ENCODE measurements at regions not wholly inside any gene's neighbourhood (a gene's known extent, or its start where the extent isn't known, plus 50 kb on each side); places are given as distances from the start of the nearest gene placed in this dataset.

- TF ChIP-seq ZNF331 (CRISPR knock-in tag; IDR thresholded peaks at IDR 0.05; ENCODE audit: low read depth) (no peak), EZH2phosphoT487 (IDR thresholded peaks at IDR 0.05; ENCODE audit: unreplicated experiment) (no peak)
- Mint-ChIP-seq H3K4me1 (peaks cover 35% of the 10 kb centered on the region), H3K4me3 (no peak overlapping the region), H3K27ac (no peak overlapping the region), H3K36me3 (ENCODE audit: low read depth) (no peaks in the 10 kb centered on the region), H3K9me3 (no peaks in the 10 kb centered on the region), H3K27me3 (ENCODE audit: insufficient read depth, low read depth, poor library complexity) (peaks cover 3% of the 10 kb centered on the region)
- Histone ChIP-seq H4K20me1 (replicated peaks; ENCODE audit: insufficient read depth) (no peaks in the 10 kb centered on the region), H3K9me2 (ENCODE audit: insufficient read depth) (no peaks in the 10 kb centered on the region; the same call in 1 of the 2 replicates), H3K4me2 (no peak overlapping the region), H3K4me3 (no peak overlapping the region), H3K79me2 (replicated peaks; ENCODE audit: insufficient read depth) (no peaks in the 10 kb centered on the region), H3K4me1 (ENCODE audit: insufficient read depth) (peaks cover 34% of the 10 kb centered on the region), H3K27ac (ENCODE audit: low read depth) (no peak overlapping the region), H3K27me3 (ENCODE audit: insufficient read depth) (no peaks in the 10 kb centered on the region), H3F3A (replicated peaks; ENCODE audit: low read depth) (no peaks in the 10 kb centered on the region), H2AFZ (no peak overlapping the region), H3K36me3 (ENCODE audit: insufficient read depth) (no peaks in the 10 kb centered on the region)
- no peak for DNase-seq (ENCODE audit: low spot score)
- ATAC-seq = no peak
Measured at GRCh38 chr21:33974513-33975468, 59.2 kb upstream of the ATP5PO start.

- Histone ChIP-seq H3K79me2 (replicated peaks; ENCODE audit: insufficient read depth) (no peaks in the 10 kb centered on the region), H3F3A (replicated peaks; ENCODE audit: low read depth) (no peaks in the 10 kb centered on the region), H3K4me1 (ENCODE audit: insufficient read depth) (peaks cover 34% of the 10 kb centered on the region), H2AFZ (no peak overlapping the region), H3K27me3 (ENCODE audit: insufficient read depth) (no peaks in the 10 kb centered on the region), H3K4me3 (no peak overlapping the region), H3K9me2 (ENCODE audit: insufficient read depth) (no peaks in the 10 kb centered on the region; the same call in 1 of the 2 replicates), H4K20me1 (replicated peaks; ENCODE audit: insufficient read depth) (no peaks in the 10 kb centered on the region), H3K36me3 (ENCODE audit: insufficient read depth) (no peaks in the 10 kb centered on the region), H3K4me2 (no peak overlapping the region), H3K27ac (ENCODE audit: low read depth) (no peak overlapping the region)
- peaks cover 3% of the 10 kb centered on the region for H3K27me3 Mint-ChIP-seq (ENCODE audit: insufficient read depth, low read depth, poor library complexity)
- no peaks in the 10 kb centered on the region for H3K36me3 Mint-ChIP-seq (ENCODE audit: low read depth)
- peaks cover 37% of the 10 kb centered on the region for H3K4me1 Mint-ChIP-seq
- no peak for DNase-seq (ENCODE audit: low spot score)
- no peak overlapping the region for H3K27ac Mint-ChIP-seq
- H3K9me3 Mint-ChIP-seq = no peaks in the 10 kb centered on the region
- no peak overlapping the region for H3K4me3 Mint-ChIP-seq
- no peak for ATAC-seq
- TF ChIP-seq JUNB (IDR thresholded peaks at IDR 0.05; ENCODE audit: unreplicated experiment) (no peak), CREB1 (CRISPR knock-in tag; IDR thresholded peaks at IDR 0.05; ENCODE audit: low read depth) (no peak), STAT1 (IDR thresholded peaks at IDR 0.05; ENCODE audit: unreplicated experiment) (no peak), CTCF (conservative IDR thresholded peaks at IDR 0.05; ENCODE audit: low read depth in 2 of 2) (no peak), ZNF331 (CRISPR knock-in tag; IDR thresholded peaks at IDR 0.05; ENCODE audit: low read depth) (no peak), ZNF114 (CRISPR knock-in tag; IDR thresholded peaks at IDR 0.05) (no peak), NANOG (IDR thresholded peaks at IDR 0.05; ENCODE audit: borderline replicate concordance) (no peak), POLR2AphosphoS5 (IDR thresholded peaks at IDR 0.05; ENCODE audit: low read depth) (no peak), EZH2 (IDR thresholded peaks at IDR 0.05; ENCODE audit: low read depth, unreplicated experiment) (no peak)
- TF ChIP-seq, protein P1, sequence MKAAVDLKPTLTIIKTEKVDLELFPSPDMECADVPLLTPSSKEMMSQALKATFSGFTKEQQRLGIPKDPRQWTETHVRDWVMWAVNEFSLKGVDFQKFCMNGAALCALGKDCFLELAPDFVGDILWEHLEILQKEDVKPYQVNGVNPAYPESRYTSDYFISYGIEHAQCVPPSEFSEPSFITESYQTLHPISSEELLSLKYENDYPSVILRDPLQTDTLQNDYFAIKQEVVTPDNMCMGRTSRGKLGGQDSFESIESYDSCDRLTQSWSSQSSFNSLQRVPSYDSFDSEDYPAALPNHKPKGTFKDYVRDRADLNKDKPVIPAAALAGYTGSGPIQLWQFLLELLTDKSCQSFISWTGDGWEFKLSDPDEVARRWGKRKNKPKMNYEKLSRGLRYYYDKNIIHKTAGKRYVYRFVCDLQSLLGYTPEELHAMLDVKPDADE (IDR thresholded peaks at IDR 0.05) = no peak
- TF ChIP-seq, protein P2, sequence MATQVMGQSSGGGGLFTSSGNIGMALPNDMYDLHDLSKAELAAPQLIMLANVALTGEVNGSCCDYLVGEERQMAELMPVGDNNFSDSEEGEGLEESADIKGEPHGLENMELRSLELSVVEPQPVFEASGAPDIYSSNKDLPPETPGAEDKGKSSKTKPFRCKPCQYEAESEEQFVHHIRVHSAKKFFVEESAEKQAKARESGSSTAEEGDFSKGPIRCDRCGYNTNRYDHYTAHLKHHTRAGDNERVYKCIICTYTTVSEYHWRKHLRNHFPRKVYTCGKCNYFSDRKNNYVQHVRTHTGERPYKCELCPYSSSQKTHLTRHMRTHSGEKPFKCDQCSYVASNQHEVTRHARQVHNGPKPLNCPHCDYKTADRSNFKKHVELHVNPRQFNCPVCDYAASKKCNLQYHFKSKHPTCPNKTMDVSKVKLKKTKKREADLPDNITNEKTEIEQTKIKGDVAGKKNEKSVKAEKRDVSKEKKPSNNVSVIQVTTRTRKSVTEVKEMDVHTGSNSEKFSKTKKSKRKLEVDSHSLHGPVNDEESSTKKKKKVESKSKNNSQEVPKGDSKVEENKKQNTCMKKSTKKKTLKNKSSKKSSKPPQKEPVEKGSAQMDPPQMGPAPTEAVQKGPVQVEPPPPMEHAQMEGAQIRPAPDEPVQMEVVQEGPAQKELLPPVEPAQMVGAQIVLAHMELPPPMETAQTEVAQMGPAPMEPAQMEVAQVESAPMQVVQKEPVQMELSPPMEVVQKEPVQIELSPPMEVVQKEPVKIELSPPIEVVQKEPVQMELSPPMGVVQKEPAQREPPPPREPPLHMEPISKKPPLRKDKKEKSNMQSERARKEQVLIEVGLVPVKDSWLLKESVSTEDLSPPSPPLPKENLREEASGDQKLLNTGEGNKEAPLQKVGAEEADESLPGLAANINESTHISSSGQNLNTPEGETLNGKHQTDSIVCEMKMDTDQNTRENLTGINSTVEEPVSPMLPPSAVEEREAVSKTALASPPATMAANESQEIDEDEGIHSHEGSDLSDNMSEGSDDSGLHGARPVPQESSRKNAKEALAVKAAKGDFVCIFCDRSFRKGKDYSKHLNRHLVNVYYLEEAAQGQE (IDR thresholded peaks at IDR 0.05; ENCODE audit: unreplicated experiment) = no peak
Measured at GRCh38 chr21:33973268-33973667, 57.7 kb upstream of the ATP5PO start.

Measured in GM23338 (cell line).